A673 (cell line): ENCODE measurements at regions not wholly inside any gene's neighbourhood (a gene's known extent, or its start where the extent isn't known, plus 50 kb on each side); places are given as distances from the start of the nearest gene placed in this dataset.
A peak's percentile ranks its signal among the peaks of the same experiment; 100 is the strongest.

Experiments
- BruUV-seq: library from RNA; stranded (reverse); fragments of 400-500 nt; replicated peaks from 2 replicates; lab custom pipeline; 2021; lab: Mats Ljungman, UMichigan
- CTCF ChIA-PET: fragments of 300-600 bp; sonication (Branson Sonifier 250); formaldehyde crosslinking; loops from one replicate; lab custom pipeline; 2022; ENCODE audit warnings: antibody characterized with exemption; lab: Charles Lee
- POLR2A ChIA-PET: fragments of 300-600 bp; sonication (Branson Sonifier 250); formaldehyde crosslinking; loops from one replicate; lab custom pipeline; 2022; ENCODE audit warnings: antibody characterized with exemption; ENCODE audit not compliant: low non-redundant PET; lab: Charles Lee
- DNase-seq: peaks from one replicate; pipeline ENCODE4 v3.0.0-alpha.2; 2015; ENCODE audit warnings: low spot score
- H3K27ac ChIP-seq: fragments of 200-600 bp; sonication (generic); 2 replicates; pipeline ENCODE4 v1.5.1; 2016; ENCODE audit warnings: mixed run types, low read depth, mild to moderate bottlenecking, mixed read lengths, antibody characterized with exemption, low read length; ENCODE audit not compliant: poor library complexity, severe bottlenecking
- H3K27me3 ChIP-seq: fragments of 200-600 bp; sonication (generic); replicated peaks from 2 replicates; pipeline ENCODE4 v1.6.1; 2017; ENCODE audit warnings: mixed run types, low read depth, mild to moderate bottlenecking, mixed read lengths, antibody characterized with exemption, low read length; ENCODE audit not compliant: insufficient read depth, poor library complexity
- H3K36me3 ChIP-seq: fragments of 200-600 bp; sonication (generic); 2 replicates; pipeline ENCODE4 v1.6.1; 2016; ENCODE audit warnings: mixed run types, mild to moderate bottlenecking, mixed read lengths, antibody characterized with exemption, low read length; ENCODE audit not compliant: insufficient read depth, poor library complexity, severe bottlenecking
- H3K4me1 ChIP-seq: fragments of 200-600 bp; sonication (generic); 2 replicates; pipeline ENCODE4 v1.6.1; 2017; ENCODE audit warnings: mixed run types, mild to moderate bottlenecking, mixed read lengths, antibody characterized with exemption, low read length; ENCODE audit not compliant: insufficient read depth, poor library complexity, severe bottlenecking
- H3K4me3 ChIP-seq: fragments of 200-600 bp; sonication (generic); 2 replicates; pipeline ENCODE4 v1.5.1; 2016; ENCODE audit warnings: low read depth, mixed run types, mild to moderate bottlenecking, mixed read lengths, low read length; ENCODE audit not compliant: poor library complexity, severe bottlenecking
- H3K9me3 ChIP-seq: fragments of 200-600 bp; sonication (generic); 2 replicates; pipeline ENCODE4 v1.6.1; 2016; ENCODE audit warnings: mixed run types, low read depth, mild to moderate bottlenecking, mixed read lengths, antibody characterized with exemption, low read length; ENCODE audit not compliant: poor library complexity, severe bottlenecking
- EZH2 ChIP-seq: fragments of 200-600 bp; sonication (generic); IDR thresholded peaks from 2 replicates; pipeline ENCODE4 v1.6.1; 2017; ENCODE audit warnings: borderline replicate concordance, low read depth, mild to moderate bottlenecking, mixed read lengths, antibody characterized with exemption, low read length; ENCODE audit not compliant: poor library complexity, severe bottlenecking
- intact Hi-C: fragments of 100-400 bp; cut with micrococcal nuclease; formaldehyde crosslinking; loops from one replicate; pipeline ENCODE4 v1.10.0; 2022; ENCODE audit not compliant: unreplicated experiment
- TF ChIP-seq, protein P1 (sequence below): fragments of 300-800, 200-600 bp; sonication (generic); conservative IDR thresholded peaks from 2 replicates; pipeline ENCODE4 v1.5.1; 2017; ENCODE audit warnings: low read depth, mild to moderate bottlenecking, antibody characterized with exemption, low read length, moderate library complexity, mixed read lengths

DNA sequence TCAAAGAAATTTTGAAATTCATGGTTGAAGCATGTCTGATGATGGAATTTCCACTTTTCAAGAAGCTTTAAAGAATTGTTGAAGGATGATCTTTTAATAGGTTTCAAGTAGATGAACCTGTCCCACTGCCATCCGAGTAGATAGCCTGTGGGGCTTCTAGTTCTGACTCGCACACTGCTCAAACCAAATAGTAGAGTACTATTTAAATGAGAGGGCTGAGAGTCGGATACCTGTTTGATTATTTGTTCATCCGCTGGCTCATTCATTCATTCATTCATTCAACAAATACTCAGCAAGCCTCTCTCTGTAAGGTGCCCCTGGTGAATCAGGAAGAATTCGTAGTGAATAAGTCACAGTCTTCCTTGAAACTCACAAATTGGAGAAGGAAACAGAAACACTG is 108.2 kb upstream of the IRX5 start:
- intact Hi-C loops: no loop called here
- ChIA-PET POLR2A (no interaction called here), CTCF (no interaction called here)
- no peaks in the 10 kb centered on the region for H3K9me3 ChIP-seq
- DNase-seq: no peak
- no peaks in the 10 kb centered on the region for H3K27me3 ChIP-seq
- no peaks in the 10 kb centered on the region for H3K36me3 ChIP-seq
- no peak overlapping the region for H3K4me3 ChIP-seq
- no peak overlapping the region for H3K27ac ChIP-seq
- BruUV-seq: no TSS peak
- TF ChIP-seq EZH2: no peak
- no peaks in the 10 kb centered on the region for H3K4me1 ChIP-seq

DNA sequence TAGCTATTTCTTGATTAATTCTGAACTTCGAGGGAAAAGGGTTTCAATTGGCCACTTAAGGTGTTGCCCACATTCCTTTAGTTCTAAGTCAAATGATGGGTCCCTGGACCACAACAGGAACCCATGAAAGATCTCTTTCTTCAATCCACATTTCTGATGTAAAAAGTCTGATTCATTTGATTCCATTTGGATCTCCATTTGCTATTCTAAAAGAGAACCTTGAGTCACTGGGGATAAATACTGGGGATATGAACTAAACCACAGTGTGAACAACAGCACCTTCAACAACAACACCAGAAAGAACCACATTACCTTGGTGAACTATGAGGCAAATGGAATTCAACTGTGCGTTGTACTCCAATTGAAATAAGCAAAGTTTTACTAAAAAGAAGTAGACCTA is 108.9 kb upstream of the IRX5 start:
- Histone ChIP-seq H3K27ac (no peak overlapping the region), H3K9me3 (no peaks in the 10 kb centered on the region), H3K27me3 (no peaks in the 10 kb centered on the region), H3K4me3 (no peak overlapping the region), H3K4me1 (no peaks in the 10 kb centered on the region), H3K36me3 (no peaks in the 10 kb centered on the region)
- no peak for TF ChIP-seq EZH2
- TF ChIP-seq, protein P1, sequence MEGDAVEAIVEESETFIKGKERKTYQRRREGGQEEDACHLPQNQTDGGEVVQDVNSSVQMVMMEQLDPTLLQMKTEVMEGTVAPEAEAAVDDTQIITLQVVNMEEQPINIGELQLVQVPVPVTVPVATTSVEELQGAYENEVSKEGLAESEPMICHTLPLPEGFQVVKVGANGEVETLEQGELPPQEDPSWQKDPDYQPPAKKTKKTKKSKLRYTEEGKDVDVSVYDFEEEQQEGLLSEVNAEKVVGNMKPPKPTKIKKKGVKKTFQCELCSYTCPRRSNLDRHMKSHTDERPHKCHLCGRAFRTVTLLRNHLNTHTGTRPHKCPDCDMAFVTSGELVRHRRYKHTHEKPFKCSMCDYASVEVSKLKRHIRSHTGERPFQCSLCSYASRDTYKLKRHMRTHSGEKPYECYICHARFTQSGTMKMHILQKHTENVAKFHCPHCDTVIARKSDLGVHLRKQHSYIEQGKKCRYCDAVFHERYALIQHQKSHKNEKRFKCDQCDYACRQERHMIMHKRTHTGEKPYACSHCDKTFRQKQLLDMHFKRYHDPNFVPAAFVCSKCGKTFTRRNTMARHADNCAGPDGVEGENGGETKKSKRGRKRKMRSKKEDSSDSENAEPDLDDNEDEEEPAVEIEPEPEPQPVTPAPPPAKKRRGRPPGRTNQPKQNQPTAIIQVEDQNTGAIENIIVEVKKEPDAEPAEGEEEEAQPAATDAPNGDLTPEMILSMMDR: no peak
- intact Hi-C loops: no loop called here
- no peak for DNase-seq
- CTCF ChIA-PET: no interaction called here
- BruUV-seq: no TSS peak
- POLR2A ChIA-PET: no interaction called here

GRCh38 chr16:54817940-54818574 is 112.6 kb upstream of the IRX5 start:
- ChIA-PET CTCF (no interaction called here), POLR2A (no interaction called here)
- TF ChIP-seq EZH2: no peak
- TF ChIP-seq, protein P1: no peak
- intact Hi-C loops: no loop called here
- Histone ChIP-seq H3K9me3 (no peaks in the 10 kb centered on the region), H3K27me3 (peaks cover 2% of the 10 kb centered on the region), H3K4me1 (no peaks in the 10 kb centered on the region), H3K4me3 (no peak overlapping the region), H3K27ac (no peak overlapping the region), H3K36me3 (no peaks in the 10 kb centered on the region)
- no peak for DNase-seq
- no TSS peak for BruUV-seq

- Histone ChIP-seq H3K4me1 (no peaks in the 10 kb centered on the region), H3K36me3 (no peaks in the 10 kb centered on the region), H3K27ac (no peak overlapping the region), H3K4me3 (no peak overlapping the region), H3K27me3 (peaks cover 2% of the 10 kb centered on the region), H3K9me3 (no peaks in the 10 kb centered on the region)
- ChIA-PET POLR2A (no interaction called here), CTCF (no interaction called here)
- peak; percentile 27 for DNase-seq
- no TSS peak for BruUV-seq
- intact Hi-C loops: no loop called here
- TF ChIP-seq EZH2: no peak
- TF ChIP-seq, protein P1: peak; percentile 42; the same call in 1 of the 2 replicates
These were observed 113.2 kb upstream of the IRX5 start for GRCh38 chr16:54817432-54817831.
